HCT116 (cell line): ENCODE measurements at regions not wholly inside any gene's neighbourhood (a gene's known extent, or its start where the extent isn't known, plus 50 kb on each side); places are given as distances from the start of the nearest gene placed in this dataset.

Source experiments
- ATAC-seq: fragments of 200-7000 bp; cut with Tn5 transposase; 2 replicates; pipeline ENCODE4 v1.9.1; 2020; ENCODE audit warnings: mild to moderate bottlenecking, moderate library complexity
- BruUV-seq: library from RNA; stranded (reverse); fragments of 400-500 nt; replicated peaks from 2 replicates; lab custom pipeline; 2021; lab: Mats Ljungman, UMichigan
- CTCF ChIA-PET: fragments of 300-600 bp; sonication (Branson Sonifier 250); formaldehyde crosslinking; loops from one replicate; lab custom pipeline; 2021; ENCODE audit warnings: antibody characterized with exemption; lab: Charles Lee
- POLR2A ChIA-PET: fragments of 300-600, 350-600 bp; sonication (Branson Sonifier 250); formaldehyde crosslinking; loops from one replicate; lab custom pipeline; 2021; ENCODE audit warnings: antibody characterized with exemption; lab: Charles Lee
- RAD21 ChIA-PET, 2 experiments: fragments of 300-600 bp; sonication (Branson Sonifier 250); formaldehyde crosslinking; loops; one replicate each; lab custom pipeline; 2023; ENCODE audit warnings: low total read pairs in 2 of 2; ENCODE audit not compliant: uncharacterized antibody in 2 of 2, unreplicated experiment in 2 of 2, low non-redundant PET in 1 of 2; lab: Charles Lee
- DNase-seq: peaks from one replicate; pipeline ENCODE4 v3.0.0-alpha.2; 2010; ENCODE audit warnings: low read depth, low spot score
- H2AFZ ChIP-seq: fragments of 200-600 bp; shearing (Covaris generic), sonication (generic); 2 replicates; pipeline ENCODE4 v1.6.1; 2017; ENCODE audit warnings: low read depth, mixed run types, mixed read lengths, antibody characterized with exemption, low read length; ENCODE audit not compliant: poor library complexity, severe bottlenecking
- H3K27ac ChIP-seq: 2 replicates; pipeline ENCODE4 v1.5.1; 2012; ENCODE audit warnings: low read depth, low read length
- H3K27me3 ChIP-seq: fragments of 200-600 bp; sonication (generic); 2 replicates; pipeline ENCODE4 v1.6.1; 2016; ENCODE audit warnings: mixed run types, low read length, mixed read lengths; ENCODE audit not compliant: insufficient read depth
- H3K36me3 ChIP-seq, 2 experiments: fragments of 200-500 bp in 1 of 2; fragments of 200-600 bp in 1 of 2; sonication (Bioruptor generic) in 1 of 2; sonication (generic) in 1 of 2; 2 replicates each; pipeline versions ENCODE4 v1.5.1 to v1.6.1; 2014 to 2016; ENCODE audit warnings: low read length in 2 of 2, inconsistent platforms in 1 of 2, mixed read lengths in 1 of 2, mixed run types in 1 of 2; ENCODE audit not compliant: insufficient read depth in 2 of 2, control insufficient read depth in 1 of 2
- H3K4me1 ChIP-seq, 2 experiments: fragments of 200-600 bp in 1 of 2; sonication (generic) in 1 of 2; 2 replicates each; pipeline versions ENCODE4 v1.5.1 to v1.6.1; 2012 to 2017; ENCODE audit warnings: low read length in 2 of 2, inconsistent platforms in 1 of 2, mild to moderate bottlenecking in 1 of 2, mixed read lengths in 1 of 2, mixed run types in 1 of 2, moderate library complexity in 1 of 2; ENCODE audit not compliant: insufficient read depth in 2 of 2, control insufficient read depth in 1 of 2
- H3K4me2 ChIP-seq: fragments of 200-600 bp; sonication (generic); 2 replicates; pipeline ENCODE4 v1.6.1; 2017; ENCODE audit warnings: mixed run types, low read length, mixed read lengths
- H3K4me3 ChIP-seq, 2 experiments: fragments of 200-600 bp in 1 of 2; sonication (generic) in 1 of 2; replicated peaks in 1 of 2; 2 replicates each; pipeline ENCODE4 v1.5.1; 2011 to 2016; ENCODE audit warnings: low read length in 2 of 2, control low read depth in 1 of 2, low read depth in 1 of 2, mild to moderate bottlenecking in 1 of 2, mixed read lengths in 1 of 2, mixed run types in 1 of 2
- H3K79me2 ChIP-seq: fragments of 200-600 bp; sonication (generic); 2 replicates; pipeline ENCODE4 v1.6.1; 2017; ENCODE audit warnings: mild to moderate bottlenecking, mixed run types, low read length, moderate library complexity, mixed read lengths; ENCODE audit not compliant: insufficient read depth
- H3K9ac ChIP-seq: fragments of 200-600 bp; sonication (generic); 2 replicates; pipeline ENCODE4 v1.6.1; 2016; ENCODE audit warnings: low read length, mixed read lengths
- H3K9me2 ChIP-seq: fragments of 200-600 bp; sonication (generic), shearing (Covaris generic); 2 replicates; pipeline ENCODE4 v1.6.1; 2017; ENCODE audit warnings: mixed run types, mild to moderate bottlenecking, moderate library complexity; ENCODE audit not compliant: insufficient read depth
- H3K9me3 ChIP-seq, 2 experiments: fragments of 200-500 bp in 1 of 2; fragments of 200-600 bp in 1 of 2; sonication (Bioruptor generic) in 1 of 2; sonication (generic) in 1 of 2; 2 replicates each; pipeline ENCODE4 v1.6.1; 2014 to 2017; ENCODE audit warnings: low read length in 2 of 2, mixed read lengths in 2 of 2, inconsistent platforms in 1 of 2, low read depth in 1 of 2, mild to moderate bottlenecking in 1 of 2, mixed run types in 1 of 2, moderate library complexity in 1 of 2; ENCODE audit not compliant: control insufficient read depth in 1 of 2, insufficient read depth in 1 of 2
- H4K20me1 ChIP-seq: fragments of 200-600 bp; sonication (generic), shearing (Covaris generic); 2 replicates; pipeline ENCODE4 v1.6.1; 2017; ENCODE audit warnings: mixed run types, mild to moderate bottlenecking, moderate library complexity; ENCODE audit not compliant: insufficient read depth
- CBX3 ChIP-seq: IDR thresholded peaks from 2 replicates; pipeline ENCODE4 v1.6.1; 2012; ENCODE audit warnings: low read depth
- CEBPB ChIP-seq: IDR thresholded peaks from 2 replicates; pipeline ENCODE4 v1.6.1; 2012; ENCODE audit warnings: low read depth
- CTCF ChIP-seq, 3 experiments: fragments of 200-600 bp in 1 of 3; sonication (generic) in 1 of 3; IDR thresholded peaks in 2 of 3; conservative IDR thresholded peaks in 1 of 3; 2 replicates each; pipeline ENCODE4 v1.5.1; 2012 to 2017; ENCODE audit warnings: low read depth in 2 of 3, low read length in 2 of 3, antibody characterized with exemption in 1 of 3, borderline replicate concordance in 1 of 3, control low read depth in 1 of 3, mild to moderate bottlenecking in 1 of 3, mixed read lengths in 1 of 3, mixed run types in 1 of 3, moderate library complexity in 1 of 3; ENCODE audit not compliant: insufficient read depth in 1 of 3
- EZH2phosphoT487 ChIP-seq: fragments of 200-600 bp; IDR thresholded peaks from 2 replicates; pipeline ENCODE4 v1.6.1; 2018; ENCODE audit warnings: antibody characterized with exemption, borderline replicate concordance
- JUND ChIP-seq: IDR thresholded peaks from 2 replicates; pipeline ENCODE4 v1.6.1; 2012
- POLR2AphosphoS5 ChIP-seq: IDR thresholded peaks from 2 replicates; pipeline ENCODE4 v1.6.1; 2011; ENCODE audit warnings: mild to moderate bottlenecking, low read depth, low read length, moderate library complexity
- SIN3A ChIP-seq: IDR thresholded peaks from 2 replicates; pipeline ENCODE4 v1.6.1; 2012; ENCODE audit warnings: low read depth
- TCF7L2 ChIP-seq: IDR thresholded peaks from 2 replicates; pipeline ENCODE4 v1.7.0; 2011; ENCODE audit warnings: borderline replicate concordance, inconsistent platforms; ENCODE audit not compliant: insufficient read depth, insufficient read length; ENCODE audit errors: extremely low read depth
- ZNF274 ChIP-seq: fragments of 200-500 bp; sonication (Bioruptor generic); IDR thresholded peaks from 2 replicates; pipeline ENCODE4 v1.6.1; 2014; ENCODE audit warnings: mild to moderate bottlenecking, low read depth, low read length, inconsistent platforms
- intact Hi-C: fragments of 100-400 bp; cut with micrococcal nuclease; formaldehyde crosslinking; loops from 2 replicates; pipeline ENCODE4 v1.10.0; 2022
- TF ChIP-seq, protein P1 (sequence below): IDR thresholded peaks from 2 replicates; pipeline ENCODE4 v1.6.1; 2012

- no peak overlapping the region for H3K9ac ChIP-seq
- intact Hi-C loops = no loop called here
- TF ChIP-seq ZNF274 = no peak
- TF ChIP-seq EZH2phosphoT487 = no peak
- TF ChIP-seq JUND = no peak
- no peak for TF ChIP-seq POLR2AphosphoS5
- no peak for TF ChIP-seq CEBPB
- no peak for TF ChIP-seq SIN3A
- TF ChIP-seq, protein P1, sequence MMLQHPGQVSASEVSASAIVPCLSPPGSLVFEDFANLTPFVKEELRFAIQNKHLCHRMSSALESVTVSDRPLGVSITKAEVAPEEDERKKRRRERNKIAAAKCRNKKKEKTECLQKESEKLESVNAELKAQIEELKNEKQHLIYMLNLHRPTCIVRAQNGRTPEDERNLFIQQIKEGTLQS = no peak
- no peak for TF ChIP-seq TCF7L2
- TF ChIP-seq CTCF (IDR thresholded peaks at IDR 0.05 in 2 of 3, conservative IDR thresholded peaks at IDR 0.05 in 1 of 3; ENCODE audit: borderline replicate concordance in 1 of 3, insufficient read depth in 1 of 3, low read depth in 2 of 3, low read length in 2 of 3) = no peak
- no peak for TF ChIP-seq CBX3
- TF ChIP-seq, all 23 proteins: peak for 0
- Histone ChIP-seq H2AFZ (no peak overlapping the region), H3K4me1 (no peaks in the 10 kb centered on the region), H4K20me1 (no peaks in the 10 kb centered on the region), H3K27me3 (no peaks in the 10 kb centered on the region), H3K9me2 (no peaks in the 10 kb centered on the region), H3K9me3 (peaks cover 12 to 22% of the 10 kb centered on the region in 2 experiments; a peak in 2 of 4 replicates), H3K36me3 (no peaks in the 10 kb centered on the region), H3K27ac (no peak overlapping the region), H3K79me2 (no peaks in the 10 kb centered on the region), H3K4me3 (no peak overlapping the region), H3K4me2 (no peak overlapping the region)
- ChIA-PET CTCF (no interaction called here), RAD21 (no interaction called here), POLR2A (no interaction called here)
- no peak for ATAC-seq
- BruUV-seq = no TSS peak
- DNase-seq = no peak
Measured at GRCh38 chr14:27573018-27573417, 975.2 kb upstream of the NOVA1 start.
